Inflammatory macrophage treated with lipopolysaccharide for 4 hours (primary cell): ENCODE measurements at regions not wholly inside any gene's neighbourhood (a gene's known extent, or its start where the extent isn't known, plus 50 kb on each side); places are given as distances from the start of the nearest gene placed in this dataset.
A peak's percentile ranks its signal among the peaks of the same experiment; 100 is the strongest.

Source experiments
- DNase-seq: peaks from one replicate; pipeline ENCODE4 v3.0.0-alpha.2; 2020

- peak; percentile 96 for DNase-seq
Measured at GRCh38 chr2:16717477-16717876, 51.8 kb upstream of the CYRIA start.

GRCh38 chr2:16716944-16717343 lies 51.3 kb upstream of the CYRIA start:
- no peak for DNase-seq

GRCh38 chr2:16716024-16716423 lies 50.4 kb upstream of the CYRIA start:
- peak; percentile 91 for DNase-seq
